ENCODE measurements at regions not wholly inside any gene's neighbourhood (a gene's known extent, or its start where the extent isn't known, plus 50 kb on each side); places are given as distances from the start of the nearest gene placed in this dataset.

- H3K4me1 ChIP-seq (ENCODE audit: insufficient read depth, low read length): peaks cover 40% of the 10 kb centered on the region
- peaks cover 7% of the 10 kb centered on the region; the same call in 1 of the 2 replicates for H3K36me3 ChIP-seq (ENCODE audit: insufficient read depth, low read length)
- ATAC-seq (ENCODE audit: insufficient read depth, low read depth) (no peak), DNase-seq (no peak)
- no peaks in the 10 kb centered on the region for H3K27me3 ChIP-seq (ENCODE audit: insufficient read depth, low read length, poor library complexity)
- no peak overlapping the region for H3K9ac ChIP-seq (ENCODE audit: low read depth, low read length)
- H3K9me3 ChIP-seq (ENCODE audit: insufficient read depth, low read length, severe bottlenecking): peaks cover 6% of the 10 kb centered on the region
- H3K4me3 ChIP-seq (ENCODE audit: low read depth in 1 of 2, low read length in 2 of 2): no peak overlapping the region
- TF ChIP-seq CTCF (IDR thresholded peaks at IDR 0.05; ENCODE audit: borderline replicate concordance, extremely low read depth, low read length, poor library complexity, severe bottlenecking) (no peak), EZH2 (IDR thresholded peaks at IDR 0.05; ENCODE audit: borderline replicate concordance, low read depth, low read length, severe bottlenecking) (no peak)
- no peak overlapping the region for H3K4me2 ChIP-seq (ENCODE audit: insufficient read depth, low read length)
- no peaks in the 10 kb centered on the region for H4K20me1 ChIP-seq (ENCODE audit: insufficient read depth, low read length)
- 0 out of 2 replicates have a peak overlapping the region, but pooled peaks have one; percentile 24 for H2AFZ ChIP-seq (ENCODE audit: low read depth, low read length)
- peak overlapping the region; percentile 58; the same call in 1 of the 2 replicates for H3K27ac ChIP-seq (ENCODE audit: low read length)
- no peaks in the 10 kb centered on the region for H3K79me2 ChIP-seq (ENCODE audit: insufficient read depth, low read length)
Observed at GRCh38 chr4:132269303-132269990, 879.6 kb upstream of the PCDH10 start.

GRCh38 chr4:132275583-132276121, 873.4 kb upstream of the PCDH10 start:
- ATAC-seq (ENCODE audit: insufficient read depth, low read depth): no peak
- no peaks in the 10 kb centered on the region; the same call in 1 of the 2 replicates for H3K36me3 ChIP-seq (ENCODE audit: insufficient read depth, low read length)
- DNase-seq: no peak
- peaks cover 15% of the 10 kb centered on the region for H3K9me3 ChIP-seq (ENCODE audit: insufficient read depth, low read length, severe bottlenecking)
- no peak overlapping the region for H3K4me2 ChIP-seq (ENCODE audit: insufficient read depth, low read length)
- H3K27ac ChIP-seq (ENCODE audit: low read length): no peak overlapping the region
- TF ChIP-seq CTCF (IDR thresholded peaks at IDR 0.05; ENCODE audit: borderline replicate concordance, extremely low read depth, low read length, poor library complexity, severe bottlenecking) (no peak), EZH2 (IDR thresholded peaks at IDR 0.05; ENCODE audit: borderline replicate concordance, low read depth, low read length, severe bottlenecking) (no peak)
- no peaks in the 10 kb centered on the region for H3K27me3 ChIP-seq (ENCODE audit: insufficient read depth, low read length, poor library complexity)
- H3K9ac ChIP-seq (ENCODE audit: low read depth, low read length): no peak overlapping the region
- no peaks in the 10 kb centered on the region for H3K79me2 ChIP-seq (ENCODE audit: insufficient read depth, low read length)
- H3K4me3 ChIP-seq (ENCODE audit: low read depth in 1 of 2, low read length in 2 of 2): no peak overlapping the region
- no peaks in the 10 kb centered on the region for H3K4me1 ChIP-seq (ENCODE audit: insufficient read depth, low read length)
- no peaks in the 10 kb centered on the region for H4K20me1 ChIP-seq (ENCODE audit: insufficient read depth, low read length)
- H2AFZ ChIP-seq (ENCODE audit: low read depth, low read length): no peak overlapping the region; the same call in 1 of the 2 replicates

GRCh38 chr4:132276185-132276584, 872.9 kb upstream of the PCDH10 start:
- no peak for DNase-seq

More at GRCh38 chr4:132276185-132276584, 872.9 kb upstream of the PCDH10 start:
- no peaks in the 10 kb centered on the region for H3K27me3 ChIP-seq (ENCODE audit: insufficient read depth, low read length, poor library complexity)
- H3K27ac ChIP-seq (ENCODE audit: low read length): no peak overlapping the region
- no peaks in the 10 kb centered on the region for H3K79me2 ChIP-seq (ENCODE audit: insufficient read depth, low read length)
- ATAC-seq (ENCODE audit: insufficient read depth, low read depth): no peak
- H3K36me3 ChIP-seq (ENCODE audit: insufficient read depth, low read length): no peaks in the 10 kb centered on the region; the same call in 1 of the 2 replicates
- peaks cover 15% of the 10 kb centered on the region for H3K9me3 ChIP-seq (ENCODE audit: insufficient read depth, low read length, severe bottlenecking)
- no peak overlapping the region for H3K4me3 ChIP-seq (ENCODE audit: low read depth in 1 of 2, low read length in 2 of 2)
- H3K9ac ChIP-seq (ENCODE audit: low read depth, low read length): no peak overlapping the region
- no peaks in the 10 kb centered on the region for H4K20me1 ChIP-seq (ENCODE audit: insufficient read depth, low read length)
- H2AFZ ChIP-seq (ENCODE audit: low read depth, low read length): peak overlapping the region; percentile 5; the same call in 1 of the 2 replicates
- H3K4me1 ChIP-seq (ENCODE audit: insufficient read depth, low read length): no peaks in the 10 kb centered on the region
- no peak overlapping the region for H3K4me2 ChIP-seq (ENCODE audit: insufficient read depth, low read length)
- TF ChIP-seq EZH2 (IDR thresholded peaks at IDR 0.05; ENCODE audit: borderline replicate concordance, low read depth, low read length, severe bottlenecking) (no peak), CTCF (IDR thresholded peaks at IDR 0.05; ENCODE audit: borderline replicate concordance, extremely low read depth, low read length, poor library complexity, severe bottlenecking) (no peak)
